AG10803 (cell line): ENCODE measurements at regions not wholly inside any gene's neighbourhood (a gene's known extent, or its start where the extent isn't known, plus 50 kb on each side); places are given as distances from the start of the nearest gene placed in this dataset.

ENCODE experiments used
- DNase-seq: peaks from one replicate; pipeline ENCODE4 v3.0.0; 2010; ENCODE audit warnings: low read depth
- H3K4me3 ChIP-seq: 2 replicates; pipeline ENCODE4 v1.5.1; 2011; ENCODE audit warnings: mild to moderate bottlenecking, low read length, control low read depth
- TF ChIP-seq, protein P1 (sequence below): conservative IDR thresholded peaks from 2 replicates; pipeline ENCODE4 v1.5.1; 2011; ENCODE audit warnings: mild to moderate bottlenecking, low read length, control low read depth, inconsistent platforms

- no peak overlapping the region for H3K4me3 ChIP-seq
- TF ChIP-seq, protein P1, sequence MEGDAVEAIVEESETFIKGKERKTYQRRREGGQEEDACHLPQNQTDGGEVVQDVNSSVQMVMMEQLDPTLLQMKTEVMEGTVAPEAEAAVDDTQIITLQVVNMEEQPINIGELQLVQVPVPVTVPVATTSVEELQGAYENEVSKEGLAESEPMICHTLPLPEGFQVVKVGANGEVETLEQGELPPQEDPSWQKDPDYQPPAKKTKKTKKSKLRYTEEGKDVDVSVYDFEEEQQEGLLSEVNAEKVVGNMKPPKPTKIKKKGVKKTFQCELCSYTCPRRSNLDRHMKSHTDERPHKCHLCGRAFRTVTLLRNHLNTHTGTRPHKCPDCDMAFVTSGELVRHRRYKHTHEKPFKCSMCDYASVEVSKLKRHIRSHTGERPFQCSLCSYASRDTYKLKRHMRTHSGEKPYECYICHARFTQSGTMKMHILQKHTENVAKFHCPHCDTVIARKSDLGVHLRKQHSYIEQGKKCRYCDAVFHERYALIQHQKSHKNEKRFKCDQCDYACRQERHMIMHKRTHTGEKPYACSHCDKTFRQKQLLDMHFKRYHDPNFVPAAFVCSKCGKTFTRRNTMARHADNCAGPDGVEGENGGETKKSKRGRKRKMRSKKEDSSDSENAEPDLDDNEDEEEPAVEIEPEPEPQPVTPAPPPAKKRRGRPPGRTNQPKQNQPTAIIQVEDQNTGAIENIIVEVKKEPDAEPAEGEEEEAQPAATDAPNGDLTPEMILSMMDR, result no peak
Observed at GRCh38 chr12:114790276-114790675, 106.3 kb upstream of the TBX3 start.

DNA sequence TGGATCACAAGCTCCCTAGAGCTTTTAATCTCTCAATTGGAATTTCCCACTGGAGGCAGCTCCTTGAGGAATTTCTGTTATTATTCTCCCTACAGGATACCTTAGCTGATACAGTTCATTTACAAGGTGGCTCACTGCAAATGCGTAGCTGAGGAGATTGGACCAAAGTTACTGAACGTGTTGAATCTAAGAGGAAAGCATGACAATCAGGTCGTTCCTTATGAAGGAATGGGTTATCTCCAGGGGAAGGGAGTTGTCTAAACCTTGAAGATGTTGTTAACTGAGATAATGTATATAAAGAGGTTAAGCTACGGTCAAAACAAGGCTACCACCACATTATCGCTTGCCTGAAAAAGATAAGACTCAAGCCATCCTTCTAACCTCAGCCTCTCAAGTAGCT is 105.8 kb upstream of the TBX3 start:
- no peak for DNase-seq
- no peak overlapping the region for H3K4me3 ChIP-seq
- TF ChIP-seq, protein P1, result no peak

More at GRCh38 chr12:114790276-114790675, 106.3 kb upstream of the TBX3 start:
- no peak for DNase-seq

DNA sequence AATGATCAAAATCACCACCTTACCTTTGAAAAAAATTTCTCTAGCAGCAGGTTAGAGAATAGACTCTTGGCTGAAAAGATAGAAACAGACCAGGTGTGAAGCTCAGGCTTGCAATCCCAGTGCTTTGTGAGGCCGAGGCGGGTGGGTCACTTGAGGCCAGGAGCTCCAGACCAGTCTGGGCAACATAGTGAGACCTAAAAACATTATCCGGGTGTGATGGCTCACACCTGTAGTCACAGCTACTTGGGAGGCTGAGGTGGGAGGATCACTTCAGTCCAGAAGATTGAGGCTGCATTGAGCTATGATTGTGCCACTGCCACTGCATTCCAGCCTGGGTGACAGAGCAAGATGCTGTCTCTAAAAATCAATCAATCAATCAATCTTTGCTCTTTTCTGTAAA is 105.3 kb upstream of the TBX3 start:
- TF ChIP-seq, protein P1, result no peak
- DNase-seq, result no peak
- no peak overlapping the region for H3K4me3 ChIP-seq

GRCh38 chr12:114784526-114784925 is 100.6 kb upstream of the TBX3 start:
- TF ChIP-seq, protein P1, result no peak
- no peak overlapping the region for H3K4me3 ChIP-seq
- no peak for DNase-seq

GRCh38 chr12:114783089-114783618 is 99.2 kb upstream of the TBX3 start:
- no peak for DNase-seq
- TF ChIP-seq, protein P1, result no peak
- H3K4me3 ChIP-seq, result no peak overlapping the region

DNA sequence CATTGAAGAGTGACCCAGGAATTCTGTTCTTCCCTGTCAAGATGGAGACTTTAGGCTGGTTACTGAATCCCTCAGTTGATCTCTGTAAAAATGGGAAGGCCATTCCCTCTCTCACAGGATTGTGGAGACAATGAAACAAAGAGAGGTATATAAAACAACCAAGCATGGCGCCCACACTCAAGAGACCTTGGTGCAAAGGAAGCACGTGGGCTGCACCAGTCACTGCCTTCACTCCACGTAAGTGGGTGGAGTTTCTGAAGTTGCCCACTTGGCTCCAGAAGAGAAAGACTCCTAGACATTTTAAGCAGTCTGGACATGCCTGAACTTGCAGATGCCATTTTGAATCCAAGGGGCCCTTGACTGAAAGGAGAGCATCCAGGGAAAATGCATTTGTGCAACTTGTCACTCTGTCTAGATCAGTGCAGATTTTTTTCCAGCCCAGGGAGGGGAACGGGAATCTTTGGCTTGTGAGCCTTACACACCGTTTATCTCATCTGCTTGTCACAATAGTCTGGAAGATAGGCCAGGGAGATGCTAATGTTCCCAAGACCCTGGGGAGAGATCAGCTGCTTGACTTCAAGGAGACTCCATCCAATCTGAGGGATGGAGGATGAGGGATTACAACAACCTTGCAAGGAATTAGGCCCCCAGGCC is 96.9 kb upstream of the TBX3 start:
- no peak overlapping the region for H3K4me3 ChIP-seq
- TF ChIP-seq, protein P1, result no peak
- no peak for DNase-seq

- DNase-seq, result no peak
- TF ChIP-seq, protein P1, result no peak
- H3K4me3 ChIP-seq, result no peak overlapping the region
Observed at GRCh38 chr12:114779647-114780046, 95.7 kb upstream of the TBX3 start.
